OCI-M1 (cell line): ENCODE measurements at regions not wholly inside any gene's neighbourhood (a gene's known extent, or its start where the extent isn't known, plus 50 kb on each side); places are given as distances from the start of the nearest gene placed in this dataset.

Experiments used
- DNase-seq: peaks from one replicate; lab custom pipeline; 2025; lab: John Stamatoyannopoulos, UW

DNA sequence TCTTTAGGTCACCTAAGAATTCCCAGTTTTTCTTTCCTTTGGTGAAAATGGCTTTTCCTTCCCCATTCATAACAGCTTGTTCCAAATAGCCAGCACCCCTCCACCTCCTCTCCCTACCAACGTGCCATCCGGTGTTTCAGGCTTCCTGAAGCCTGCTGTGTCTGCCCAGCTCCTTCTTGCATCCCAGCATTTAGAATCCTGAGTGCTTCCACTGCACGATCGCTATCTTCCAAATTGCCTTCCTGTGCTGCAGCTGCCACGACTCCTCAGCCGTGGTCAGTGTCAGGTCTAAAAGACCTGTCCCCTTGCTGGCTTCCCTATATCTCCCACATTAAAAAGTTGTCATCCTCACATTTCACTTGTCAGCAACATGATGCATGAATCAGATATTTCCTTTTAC is 550.3 kb upstream of the JARID2 start:
- DNase-seq = no peak

DNA sequence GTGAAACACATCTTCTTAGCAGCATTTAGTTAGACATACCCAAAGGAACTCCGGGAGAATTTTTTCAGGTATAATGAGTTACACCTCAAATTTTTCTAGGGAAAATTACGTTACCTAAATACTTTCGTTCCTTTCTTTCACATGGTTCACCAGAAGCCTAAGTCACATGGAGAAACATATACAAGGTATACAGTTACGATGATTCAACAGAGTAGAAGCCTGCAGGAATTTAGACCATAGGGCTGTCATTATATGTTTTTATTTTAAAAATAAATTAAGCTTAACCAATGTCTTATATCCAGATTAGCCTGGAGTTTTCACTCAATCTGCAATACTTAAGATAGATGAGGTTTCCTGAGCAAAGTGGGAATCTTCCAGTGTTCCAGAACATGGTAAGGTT is 549.5 kb upstream of the JARID2 start:
- no peak for DNase-seq

GRCh38 chr6:14697427-14697826 is 548.4 kb upstream of the JARID2 start:
- DNase-seq = no peak

- DNase-seq = peak; percentile 40
Observed at GRCh38 chr6:14699803-14700601, 545.9 kb upstream of the JARID2 start.

DNA sequence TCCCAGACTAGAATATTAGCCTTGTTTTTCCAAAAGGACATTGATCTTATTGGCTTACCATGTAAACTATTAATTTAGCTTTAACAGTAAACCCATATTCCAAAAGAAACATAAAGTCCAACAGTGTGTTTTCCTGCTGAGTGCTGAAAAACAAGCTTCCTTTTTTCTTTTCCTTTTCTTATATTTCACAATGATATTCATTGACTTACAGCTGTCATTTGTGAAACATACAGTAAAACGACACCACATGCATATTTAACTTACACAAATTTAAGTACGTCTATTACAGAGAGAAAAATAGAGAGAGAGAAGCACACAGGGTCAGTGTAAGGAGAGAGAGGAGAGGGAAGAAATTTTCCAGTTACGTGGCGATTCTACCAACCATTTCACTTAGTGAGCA is 543.9 kb upstream of the JARID2 start:
- DNase-seq = no peak

DNA sequence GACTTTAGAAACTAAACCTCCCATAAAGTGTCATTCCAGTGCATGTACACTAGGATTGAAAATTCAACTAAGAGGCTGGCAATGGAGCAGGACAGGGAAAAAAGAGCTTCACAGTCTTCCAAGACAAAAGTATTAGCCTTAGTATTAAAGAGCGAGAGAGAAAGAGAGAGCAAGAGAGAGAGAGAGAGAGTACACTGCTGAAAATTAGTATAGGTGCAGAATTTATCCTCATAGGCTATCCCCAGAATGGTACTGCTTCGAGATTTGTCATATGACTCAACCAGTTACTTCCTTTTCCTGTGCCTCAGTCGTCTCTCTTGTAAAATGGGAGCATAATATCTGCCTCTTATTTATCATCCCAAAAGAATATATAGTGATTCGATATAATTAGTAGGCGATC is 543.2 kb upstream of the JARID2 start:
- DNase-seq = no peak

DNA sequence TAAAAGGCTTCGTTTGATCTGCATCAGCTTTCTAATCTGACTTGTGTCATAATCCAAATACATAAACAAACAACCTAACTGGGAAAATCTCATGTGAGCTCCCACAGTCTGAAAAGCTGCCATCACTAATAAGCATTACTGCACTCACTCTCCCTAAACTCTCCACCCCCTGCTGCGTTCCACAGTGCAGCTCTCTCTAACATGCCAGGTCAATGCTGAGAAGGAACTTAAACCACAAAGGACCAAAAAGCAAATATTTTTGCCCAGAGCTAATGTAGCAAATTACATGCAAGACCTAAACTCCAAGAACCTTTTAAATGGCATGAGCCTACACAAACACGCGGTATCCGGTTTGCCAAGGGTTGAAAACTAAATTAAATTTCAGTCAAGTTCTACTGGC is 542.3 kb upstream of the JARID2 start:
- no peak for DNase-seq

GRCh38 chr6:14704383-14705271 is 541.2 kb upstream of the JARID2 start:
- DNase-seq = peak; percentile 16

DNA sequence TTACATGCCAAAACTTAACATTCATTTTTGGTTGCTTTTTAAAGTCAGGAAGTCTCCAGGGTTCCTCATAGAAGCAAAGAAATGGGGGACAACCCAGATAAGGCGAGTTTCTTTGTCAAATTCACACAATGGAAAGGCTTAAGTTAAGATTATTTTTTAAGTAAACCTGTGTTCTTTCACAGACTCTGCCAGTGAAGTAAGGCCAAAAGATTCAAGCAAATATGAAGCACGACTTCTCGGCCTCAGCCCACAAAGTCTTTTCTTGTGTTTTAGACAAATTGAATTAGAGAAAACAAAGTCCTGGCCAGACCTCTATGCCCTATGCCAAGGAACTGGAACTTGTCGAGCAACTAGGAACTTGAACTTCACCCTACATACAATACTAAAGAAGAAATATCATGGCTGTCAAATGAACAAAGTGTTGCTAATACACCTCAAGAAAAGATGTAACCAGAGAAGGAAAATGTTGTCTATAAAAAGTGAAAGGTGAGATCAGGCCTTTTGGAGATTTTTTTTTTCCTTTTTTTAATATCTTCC is 540.0 kb upstream of the JARID2 start:
- no peak for DNase-seq

DNA sequence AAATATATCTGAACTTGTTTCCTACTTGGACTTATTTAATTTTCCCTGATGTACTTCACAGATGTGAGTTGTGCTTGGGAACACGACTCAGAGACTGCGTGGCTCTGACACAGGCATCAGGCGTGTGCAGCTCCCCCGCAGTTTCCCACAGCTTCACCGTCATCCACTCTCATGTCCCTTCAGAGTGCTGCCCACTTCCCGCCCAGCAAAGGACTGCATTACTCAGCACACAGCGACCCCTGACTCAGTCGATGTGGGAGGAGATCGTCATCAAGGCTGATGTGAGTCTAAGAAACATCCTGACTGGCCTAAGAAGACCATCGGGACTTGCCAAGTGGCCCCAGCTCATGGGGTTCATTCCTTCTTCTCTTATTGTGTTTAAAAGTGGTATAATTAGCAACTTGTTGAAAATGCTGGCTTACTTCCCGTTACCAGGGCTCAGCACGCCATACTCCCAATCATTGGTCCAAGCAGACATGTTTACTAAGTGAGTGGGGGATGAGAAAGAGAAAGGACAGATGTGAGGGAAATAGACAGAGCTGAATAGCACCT is 539.4 kb upstream of the JARID2 start:
- DNase-seq = no peak

GRCh38 chr6:14707276-14707675 is 538.6 kb upstream of the JARID2 start:
- no peak for DNase-seq

- no peak for DNase-seq
Observed at GRCh38 chr6:14707971-14708465, 537.9 kb upstream of the JARID2 start.

DNA sequence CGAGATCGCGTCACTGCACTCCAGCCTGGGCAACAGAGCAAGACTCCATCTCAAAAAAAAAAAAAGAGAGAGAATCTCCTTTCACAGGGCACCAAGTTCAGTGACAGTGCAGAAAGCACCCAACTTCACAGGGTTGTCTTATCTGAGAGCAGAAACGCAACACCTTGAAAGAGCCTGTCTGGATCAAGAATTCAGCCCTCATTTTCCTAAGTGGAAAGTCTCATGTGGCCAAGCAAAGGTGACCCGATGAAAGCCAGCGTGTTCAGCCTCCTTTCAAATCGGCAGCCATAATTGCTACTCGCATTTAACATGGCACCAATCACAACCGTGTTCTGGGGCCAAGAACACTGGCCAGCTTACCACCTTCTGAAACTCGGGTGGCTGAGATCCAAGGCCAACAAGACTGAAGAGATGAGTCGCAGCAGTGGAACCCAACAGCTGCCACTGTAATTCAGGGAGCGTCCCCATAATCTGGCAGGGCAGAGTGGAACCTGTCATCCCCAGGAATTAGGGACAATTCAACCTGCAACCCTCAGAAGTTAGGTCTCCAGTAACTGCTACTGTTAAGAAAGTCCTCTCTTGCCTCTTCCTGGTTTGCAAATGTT is 536.7 kb upstream of the JARID2 start:
- no peak for DNase-seq

GRCh38 chr6:14709900-14710299 is 536.0 kb upstream of the JARID2 start:
- no peak for DNase-seq

- DNase-seq = no peak
Observed at GRCh38 chr6:14710421-14710820, 535.4 kb upstream of the JARID2 start.

DNA sequence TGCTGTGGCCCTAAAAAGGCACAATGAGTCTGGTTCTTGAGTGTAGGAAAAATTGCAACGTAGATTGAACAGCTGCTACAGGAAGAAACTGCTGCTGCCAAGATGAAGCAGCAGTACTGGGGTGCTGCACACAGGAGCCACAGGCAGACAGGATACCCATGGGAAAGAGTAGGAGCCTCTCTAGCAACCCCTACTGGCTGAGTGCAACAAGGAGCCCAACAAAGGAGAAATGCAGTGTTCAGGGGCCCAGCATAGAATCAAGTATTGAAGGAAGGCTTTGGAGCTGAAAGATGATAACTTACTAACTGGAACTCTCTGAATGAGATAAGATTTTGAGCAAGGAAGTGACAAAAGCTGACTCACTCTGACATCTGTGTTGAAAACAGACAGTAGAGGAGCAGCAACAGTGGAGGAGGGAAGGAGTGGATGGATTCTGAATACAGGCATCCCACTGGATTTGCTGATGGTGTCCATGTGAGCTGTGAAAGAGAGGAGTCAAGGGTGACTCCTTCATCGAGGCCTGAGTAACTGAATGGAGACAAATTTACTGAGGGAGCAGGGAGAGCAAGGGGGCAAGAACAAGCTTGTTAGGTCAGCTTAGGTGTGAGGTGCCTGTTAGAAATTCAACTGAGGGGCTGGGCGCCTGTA is 534.7 kb upstream of the JARID2 start:
- peak; percentile 95 for DNase-seq

DNA sequence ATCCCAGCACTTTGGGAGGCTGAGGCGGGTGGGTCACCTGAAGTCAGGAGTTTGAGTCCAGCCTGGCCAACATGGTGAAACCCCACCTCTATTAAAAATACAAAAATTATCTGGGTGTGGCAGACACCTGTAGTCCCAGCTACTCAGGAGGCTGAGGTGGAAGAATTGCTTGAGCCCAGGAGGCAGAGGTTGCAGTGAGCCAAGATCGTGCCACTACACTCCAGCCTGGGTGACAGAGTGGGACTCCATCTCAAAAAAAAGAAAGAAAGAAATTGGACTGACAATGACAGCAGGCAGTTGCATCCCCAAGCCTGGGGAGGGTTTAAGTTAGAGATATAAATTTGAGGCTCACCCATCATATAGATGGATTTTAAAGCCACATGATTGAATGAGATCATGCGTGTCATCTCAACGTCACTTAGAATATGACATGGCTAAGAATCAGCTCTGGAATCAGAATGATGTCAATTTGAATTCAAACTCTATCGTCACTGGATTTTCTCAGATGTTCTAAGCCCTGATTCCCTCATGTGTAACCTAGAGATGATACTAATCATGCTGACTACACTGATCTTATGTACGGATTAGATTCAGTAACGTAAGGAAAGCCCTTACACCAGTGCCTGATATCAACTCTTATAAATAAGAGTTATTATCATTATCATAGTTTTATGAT is 534.0 kb upstream of the JARID2 start:
- DNase-seq = no peak

- no peak for DNase-seq
Observed at GRCh38 chr6:14713008-14713960, 532.6 kb upstream of the JARID2 start.

GRCh38 chr6:14713966-14714631 is 531.8 kb upstream of the JARID2 start:
- DNase-seq = no peak
